Stimulated activated effector memory CD8-positive, alpha-beta T cell treated with anti-CD3 and anti-CD28 coated beads, Interleukin-12 subunit alpha, Interleukin-12 subunit beta, amount 100 ng/mL, for 72 hours (primary cell): ENCODE measurements at regions not wholly inside any gene's neighbourhood (a gene's known extent, or its start where the extent isn't known, plus 50 kb on each side); places are given as distances from the start of the nearest gene placed in this dataset.

Experiments
- ATAC-seq: fragments of 150-1000 bp; cut with Tn5 transposase; 2 replicates; pipeline ENCODE4 v1.10.0; 2021
- DNase-seq, 2 donors: peaks; one replicate each; pipeline ENCODE4 v3.0.0; 2021 to 2022; ENCODE audit warnings: low spot score in 2 of 2
- H3K27ac Mint-ChIP-seq: one replicate; pipeline ENCODE4 v1.8.0; 2022; ENCODE audit warnings: mild to moderate bottlenecking, mixed read lengths
- H3K36me3 Mint-ChIP-seq: one replicate; pipeline ENCODE4 v1.8.0; 2022; ENCODE audit warnings: mild to moderate bottlenecking, mixed read lengths
- H3K4me1 Mint-ChIP-seq: one replicate; pipeline ENCODE4 v1.8.0; 2022; ENCODE audit warnings: mixed read lengths
- H3K4me3 Mint-ChIP-seq: one replicate; pipeline ENCODE4 v1.8.0; 2022; ENCODE audit warnings: mild to moderate bottlenecking, mixed read lengths
- H3K9me3 Mint-ChIP-seq: one replicate; pipeline ENCODE4 v1.8.0; 2022; ENCODE audit warnings: mixed read lengths

DNA sequence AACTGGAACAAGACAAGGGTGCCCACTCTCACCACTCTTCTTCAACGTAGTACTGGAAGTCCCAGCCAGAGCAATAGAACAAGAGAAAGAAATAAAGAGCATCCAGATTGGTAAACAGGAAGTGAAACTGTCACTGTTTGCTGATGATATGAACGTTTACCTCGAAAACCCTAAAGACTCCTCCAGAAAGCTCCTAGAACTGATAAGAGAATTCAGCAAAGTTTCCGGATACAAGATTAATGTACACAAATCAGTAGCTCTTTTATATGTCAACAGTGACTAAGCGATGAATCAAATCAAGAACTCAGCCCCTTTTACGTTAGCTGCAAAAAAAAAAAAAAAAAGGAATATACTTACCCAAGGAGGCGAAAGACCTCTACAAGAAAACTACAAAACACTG is 306.6 kb downstream of the PLK2 start:
- ATAC-seq = no peak
- H3K36me3 Mint-ChIP-seq = no peaks in the 10 kb centered on the region
- no peaks in the 10 kb centered on the region for H3K4me1 Mint-ChIP-seq
- no peak overlapping the region for H3K4me3 Mint-ChIP-seq
- H3K9me3 Mint-ChIP-seq = peaks cover 2% of the 10 kb centered on the region
- no peak for DNase-seq
- no peak overlapping the region for H3K27ac Mint-ChIP-seq

DNA sequence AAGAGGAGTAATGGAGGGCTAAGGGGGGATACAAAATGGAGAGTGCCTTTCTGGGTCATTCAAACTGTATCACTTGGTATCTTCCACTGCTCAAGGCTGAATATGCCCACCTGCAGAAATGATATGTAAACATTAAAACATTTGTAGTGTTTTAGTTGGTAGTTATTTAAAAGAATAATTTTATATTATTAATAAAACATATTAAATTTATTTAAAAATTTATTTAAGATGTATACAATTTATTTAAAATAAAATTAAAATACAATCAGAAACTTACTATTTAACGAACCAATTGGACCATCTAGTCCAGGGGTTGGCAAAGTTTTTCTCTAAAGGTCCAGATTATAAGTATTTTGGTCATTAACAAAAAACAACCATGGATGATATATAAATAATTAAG is 308.5 kb downstream of the PLK2 start:
- no peaks in the 10 kb centered on the region for H3K36me3 Mint-ChIP-seq
- ATAC-seq = no peak
- peaks cover 2% of the 10 kb centered on the region for H3K9me3 Mint-ChIP-seq

DNA sequence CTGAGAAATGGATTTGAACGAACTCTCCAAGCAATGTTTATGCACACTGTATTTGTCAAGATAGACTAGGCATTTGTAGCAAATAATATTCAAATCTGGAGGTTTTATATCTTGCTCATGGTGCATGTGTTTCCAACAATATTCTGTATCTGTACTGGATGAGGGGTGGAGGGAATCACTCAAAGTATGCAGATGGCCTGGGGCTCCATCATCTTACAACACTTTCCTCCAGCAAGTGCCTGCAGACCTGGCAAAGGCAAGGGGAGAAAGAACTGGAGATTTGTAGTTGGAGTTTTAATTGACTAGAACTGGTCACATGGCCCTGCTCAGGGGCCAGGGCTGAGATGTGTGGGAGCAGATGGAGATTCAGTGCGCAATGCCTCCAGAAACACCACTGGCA is 309.0 kb downstream of the PLK2 start:
- H3K4me3 Mint-ChIP-seq = no peak overlapping the region
- H3K4me1 Mint-ChIP-seq = no peaks in the 10 kb centered on the region
- no peak overlapping the region for H3K27ac Mint-ChIP-seq
- ATAC-seq (no peak), DNase-seq (no peak)
- peaks cover 2% of the 10 kb centered on the region for H3K9me3 Mint-ChIP-seq
- H3K36me3 Mint-ChIP-seq = no peaks in the 10 kb centered on the region

More for the DNA sequence above, 308.5 kb downstream of the PLK2 start:
- Mint-ChIP-seq H3K4me1 (no peaks in the 10 kb centered on the region), H3K4me3 (no peak overlapping the region), H3K27ac (no peak overlapping the region)
- DNase-seq = no peak

DNA sequence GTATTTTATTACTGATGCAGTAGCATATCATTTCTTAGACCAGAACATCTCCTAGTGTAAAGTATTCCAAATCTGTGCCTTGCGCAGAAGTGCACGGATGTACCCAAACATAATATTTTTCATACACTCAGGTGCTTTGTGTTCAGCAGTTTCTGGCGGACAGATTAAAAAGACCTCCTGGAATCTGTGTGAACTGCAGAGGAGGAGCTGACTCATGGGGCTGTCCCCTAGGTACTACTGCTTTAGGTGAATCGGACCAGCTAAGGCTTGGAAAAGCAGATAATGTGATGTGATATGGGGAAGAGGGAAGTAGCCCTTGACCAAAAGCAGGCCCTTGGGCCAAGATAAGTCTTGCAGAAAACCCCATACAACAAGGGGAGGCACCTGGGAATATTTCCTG is 310.1 kb downstream of the PLK2 start:
- DNase-seq = no peak
- Mint-ChIP-seq H3K36me3 (no peaks in the 10 kb centered on the region), H3K4me3 (no peak overlapping the region), H3K9me3 (peaks cover 2% of the 10 kb centered on the region), H3K27ac (no peak overlapping the region), H3K4me1 (no peaks in the 10 kb centered on the region)
- no peak for ATAC-seq

DNA sequence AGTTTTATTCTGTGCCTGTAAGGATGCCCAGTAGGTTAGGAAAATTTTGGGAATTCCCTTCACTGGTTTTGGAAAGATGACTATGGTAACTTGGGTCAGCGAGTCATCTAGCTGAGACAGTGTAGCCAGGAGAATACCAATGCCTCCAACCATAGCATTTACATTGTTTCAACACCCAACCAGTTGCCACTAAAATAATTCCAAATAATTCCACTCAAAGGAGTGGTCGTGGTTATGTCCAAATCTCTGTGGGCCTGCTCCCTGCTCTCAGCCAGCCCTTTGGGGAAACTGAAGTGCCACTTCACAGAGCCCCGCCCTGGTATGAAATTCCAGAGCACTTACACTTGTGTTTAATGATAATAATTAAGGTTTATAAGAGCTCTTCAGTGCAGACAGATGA is 310.5 kb downstream of the PLK2 start:
- Mint-ChIP-seq H3K4me3 (no peak overlapping the region), H3K27ac (no peak overlapping the region), H3K9me3 (peaks cover 2% of the 10 kb centered on the region), H3K36me3 (no peaks in the 10 kb centered on the region), H3K4me1 (no peaks in the 10 kb centered on the region)
- DNase-seq (no peak), ATAC-seq (no peak)

DNA sequence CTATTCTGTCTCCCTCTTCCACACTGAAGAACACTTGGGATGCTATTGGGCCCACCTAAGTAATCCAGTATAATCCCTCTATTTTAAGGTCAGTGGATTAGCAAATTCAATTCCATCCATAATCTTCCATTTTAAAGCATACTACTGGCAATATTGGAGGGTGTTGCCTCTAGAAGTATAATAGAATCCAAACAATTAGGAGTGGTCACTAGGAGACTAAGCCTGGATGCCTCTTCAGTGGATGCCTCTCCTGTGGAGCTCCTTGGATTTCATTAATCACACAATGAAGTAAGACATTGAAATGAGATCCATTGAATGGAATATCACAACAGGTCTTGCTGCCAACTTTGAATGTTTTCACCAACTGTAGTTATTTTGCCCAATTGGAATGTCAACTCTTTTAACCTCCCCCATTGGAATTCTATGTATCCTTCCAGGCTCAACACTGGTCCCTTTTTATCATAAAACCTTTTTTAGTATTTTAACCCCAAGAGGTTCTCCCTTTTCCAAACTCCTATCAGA is 311.6 kb downstream of the PLK2 start:
- Mint-ChIP-seq H3K4me1 (no peaks in the 10 kb centered on the region), H3K9me3 (peaks cover 2% of the 10 kb centered on the region), H3K4me3 (no peak overlapping the region), H3K27ac (no peak overlapping the region), H3K36me3 (no peaks in the 10 kb centered on the region)
- ATAC-seq = no peak
- DNase-seq = no peak

DNA sequence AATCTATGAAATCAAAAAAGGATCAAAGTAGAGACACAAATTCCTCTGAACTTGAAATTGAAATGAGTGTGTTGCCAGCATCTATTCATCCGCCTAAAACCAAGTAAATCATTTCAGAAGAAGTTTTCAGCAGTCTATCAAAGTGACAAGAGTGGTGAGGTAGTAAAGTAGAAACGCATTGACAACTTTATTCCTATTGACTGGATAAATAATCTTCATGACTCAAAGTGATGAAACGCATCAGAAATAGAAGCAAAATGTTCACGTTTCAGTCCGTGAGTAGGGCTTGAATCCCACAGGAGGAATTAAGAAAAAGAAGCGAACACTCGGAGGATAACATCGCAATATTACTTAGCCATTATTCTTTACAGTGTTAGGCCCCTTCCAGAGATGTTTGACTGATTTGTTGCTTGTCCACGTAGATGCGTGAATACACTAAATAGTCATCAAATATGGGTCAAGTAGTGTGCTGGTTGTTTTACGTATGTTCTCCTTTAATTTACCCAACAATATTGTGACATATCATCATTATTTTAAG is 314.4 kb downstream of the PLK2 start:
- no peak overlapping the region for H3K4me3 Mint-ChIP-seq
- H3K36me3 Mint-ChIP-seq = no peaks in the 10 kb centered on the region
- DNase-seq (no peak), ATAC-seq (no peak)
- no peaks in the 10 kb centered on the region for H3K9me3 Mint-ChIP-seq
- no peak overlapping the region for H3K27ac Mint-ChIP-seq
- H3K4me1 Mint-ChIP-seq = no peaks in the 10 kb centered on the region

DNA sequence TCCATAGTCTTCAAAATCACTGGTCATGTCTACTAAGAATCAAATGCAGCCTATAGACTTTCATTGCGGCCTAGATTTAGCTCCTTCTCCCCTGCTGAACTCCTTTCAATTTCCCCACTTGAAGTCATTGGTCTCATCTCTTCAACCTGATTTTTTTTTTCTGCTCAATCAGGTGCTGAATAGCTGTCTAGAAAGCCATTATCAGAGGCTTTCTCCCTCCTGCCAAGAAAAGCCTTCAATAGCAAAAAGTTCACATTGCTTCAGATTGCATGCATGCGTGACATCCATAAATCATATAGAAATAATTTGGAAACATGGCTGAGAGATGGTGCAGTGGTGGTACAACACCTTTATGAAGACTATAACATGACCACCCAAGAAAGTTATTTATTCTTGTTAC is 316.2 kb downstream of the PLK2 start:
- no peaks in the 10 kb centered on the region for H3K9me3 Mint-ChIP-seq
- H3K27ac Mint-ChIP-seq = no peak overlapping the region
- ATAC-seq = no peak
- no peaks in the 10 kb centered on the region for H3K36me3 Mint-ChIP-seq
- DNase-seq = no peak
- no peaks in the 10 kb centered on the region for H3K4me1 Mint-ChIP-seq
- H3K4me3 Mint-ChIP-seq = no peak overlapping the region

DNA sequence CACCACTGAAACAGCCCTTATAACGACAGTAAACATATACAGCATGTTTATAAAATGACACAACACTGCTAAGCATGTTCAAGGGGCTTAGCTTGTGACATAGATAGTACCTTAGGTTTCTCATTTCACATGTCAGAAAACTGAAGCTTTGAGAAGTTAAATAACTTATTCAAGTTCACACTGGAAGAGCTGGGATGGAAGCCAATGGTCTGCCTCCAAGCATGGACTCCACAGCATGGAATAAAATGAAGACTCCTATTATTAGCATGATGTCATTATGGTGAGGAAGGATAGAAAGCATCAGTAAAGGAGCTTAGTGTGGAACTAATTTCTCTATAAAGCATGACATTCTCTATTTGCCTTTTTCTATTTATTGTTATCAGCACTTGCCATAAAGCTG is 316.7 kb downstream of the PLK2 start:
- no peak overlapping the region for H3K27ac Mint-ChIP-seq
- ATAC-seq (no peak), DNase-seq (no peak)
- H3K36me3 Mint-ChIP-seq = no peaks in the 10 kb centered on the region
- H3K9me3 Mint-ChIP-seq = no peaks in the 10 kb centered on the region
- no peaks in the 10 kb centered on the region for H3K4me1 Mint-ChIP-seq
- no peak overlapping the region for H3K4me3 Mint-ChIP-seq

DNA sequence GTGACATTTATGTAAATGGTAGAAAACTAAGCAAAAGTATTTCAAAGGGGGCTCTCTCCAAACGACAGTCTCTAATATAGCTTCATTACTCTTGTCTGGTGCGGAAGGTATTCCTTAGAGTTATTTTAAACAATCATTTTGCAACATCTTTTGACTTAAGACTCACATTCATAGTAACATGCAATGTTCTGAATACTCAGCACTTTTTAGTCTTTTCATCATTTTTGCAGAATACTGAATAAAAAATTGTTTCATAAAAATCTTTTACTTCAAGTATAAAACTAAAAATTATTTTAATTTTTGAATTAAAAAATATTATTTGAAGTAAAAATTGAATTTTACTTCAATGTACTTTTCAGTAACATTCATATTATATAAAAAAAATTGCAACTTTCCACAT is 321.1 kb downstream of the PLK2 start:
- DNase-seq (no peak), ATAC-seq (no peak)
- no peak overlapping the region for H3K27ac Mint-ChIP-seq
- H3K4me3 Mint-ChIP-seq = no peak overlapping the region
- no peaks in the 10 kb centered on the region for H3K9me3 Mint-ChIP-seq
- no peaks in the 10 kb centered on the region for H3K4me1 Mint-ChIP-seq
- no peaks in the 10 kb centered on the region for H3K36me3 Mint-ChIP-seq

DNA sequence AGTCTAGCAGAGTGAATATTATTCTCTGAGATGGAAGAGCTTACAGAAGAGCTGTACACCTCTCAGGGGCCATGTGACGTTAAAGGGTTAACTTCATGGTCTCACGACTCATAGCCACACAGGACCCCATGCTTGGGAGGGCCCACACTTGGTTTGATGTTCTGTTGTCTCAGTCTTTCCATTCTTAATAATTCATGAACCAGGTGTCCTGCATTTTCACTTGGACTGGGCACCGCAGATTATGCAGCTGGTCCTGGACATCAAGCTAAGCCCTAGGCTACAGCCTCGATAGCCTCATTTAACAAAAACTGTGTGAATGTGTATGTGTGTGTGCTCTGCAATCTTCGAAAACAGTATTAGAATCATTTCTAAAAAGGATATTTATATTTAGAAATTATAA is 323.5 kb downstream of the PLK2 start:
- no peaks in the 10 kb centered on the region for H3K9me3 Mint-ChIP-seq
- H3K27ac Mint-ChIP-seq = no peak overlapping the region
- no peak overlapping the region for H3K4me3 Mint-ChIP-seq
- H3K4me1 Mint-ChIP-seq = no peaks in the 10 kb centered on the region
- no peak for ATAC-seq
- no peak for DNase-seq
- H3K36me3 Mint-ChIP-seq = no peaks in the 10 kb centered on the region

DNA sequence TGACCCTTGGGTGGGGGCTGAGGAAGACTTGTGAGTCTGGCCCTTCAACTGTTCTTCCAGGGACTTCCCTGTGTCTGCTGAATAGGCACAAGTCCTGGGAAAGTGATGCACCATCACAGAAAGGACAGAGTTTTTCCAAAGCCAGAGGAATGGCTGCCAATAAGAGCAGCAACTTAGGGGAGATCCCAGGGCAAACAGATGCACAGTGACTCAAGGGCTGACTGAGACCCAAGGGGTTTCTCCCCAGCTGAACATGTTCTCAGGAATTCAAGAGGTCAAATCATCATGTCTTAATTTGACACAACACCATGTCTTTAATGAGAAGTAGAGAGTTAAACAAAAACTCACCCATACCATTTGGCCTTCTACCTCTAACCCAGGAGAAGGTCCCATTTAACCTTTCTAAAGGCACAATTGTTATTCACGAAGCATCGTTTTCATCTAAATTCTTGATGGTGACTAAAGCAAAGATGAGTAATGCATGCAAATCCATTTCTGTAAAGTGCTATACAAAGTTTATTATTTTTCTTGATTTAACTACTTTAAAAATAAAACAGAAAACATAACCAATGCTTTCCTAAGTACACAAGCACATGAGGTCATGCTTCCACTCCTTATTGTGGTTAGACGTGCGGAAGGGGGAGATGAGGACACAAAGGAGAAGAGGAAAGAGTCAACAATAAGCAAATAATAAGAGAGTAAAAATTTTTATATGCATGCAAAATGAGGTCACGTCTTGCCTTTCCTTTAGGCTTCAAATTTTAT is 324.1 kb downstream of the PLK2 start:
- Mint-ChIP-seq H3K4me3 (no peak overlapping the region), H3K36me3 (no peaks in the 10 kb centered on the region), H3K4me1 (no peaks in the 10 kb centered on the region), H3K27ac (no peak overlapping the region), H3K9me3 (no peaks in the 10 kb centered on the region)
- ATAC-seq = no peak
- no peak for DNase-seq

DNA sequence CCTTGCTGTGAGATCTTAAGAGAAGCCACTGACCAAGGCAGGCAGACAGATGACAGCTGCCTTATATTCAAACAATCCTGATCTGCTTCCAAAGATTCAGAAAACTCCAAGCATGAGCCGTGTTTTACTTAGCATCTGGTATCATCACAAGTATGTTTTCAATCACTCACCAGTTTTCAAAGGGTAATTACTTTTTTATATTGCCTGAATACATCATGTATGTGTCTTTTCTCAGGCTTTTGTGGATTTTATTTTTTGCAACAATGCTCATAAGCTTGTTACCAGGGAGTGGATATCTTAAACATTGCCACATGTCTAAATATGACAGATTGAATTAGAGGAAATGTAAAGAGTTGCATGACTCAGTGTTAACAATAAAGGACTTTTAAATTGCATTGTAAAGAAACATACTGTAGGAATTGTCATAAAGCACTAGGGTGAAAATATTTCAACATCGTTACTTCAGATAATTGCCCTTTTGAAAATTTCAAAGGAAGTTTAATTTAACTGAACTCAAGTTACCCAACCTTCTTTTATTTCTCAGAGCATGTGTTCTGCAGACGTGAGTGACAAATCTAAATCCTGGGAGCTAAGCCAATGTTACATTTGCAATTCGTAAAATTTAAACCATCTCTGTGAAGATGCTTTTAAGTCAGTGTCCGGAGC is 326.1 kb downstream of the PLK2 start:
- H3K36me3 Mint-ChIP-seq = no peaks in the 10 kb centered on the region
- DNase-seq (no peak), ATAC-seq (no peak)
- H3K27ac Mint-ChIP-seq = no peak overlapping the region
- no peaks in the 10 kb centered on the region for H3K9me3 Mint-ChIP-seq
- no peaks in the 10 kb centered on the region for H3K4me1 Mint-ChIP-seq
- no peak overlapping the region for H3K4me3 Mint-ChIP-seq

DNA sequence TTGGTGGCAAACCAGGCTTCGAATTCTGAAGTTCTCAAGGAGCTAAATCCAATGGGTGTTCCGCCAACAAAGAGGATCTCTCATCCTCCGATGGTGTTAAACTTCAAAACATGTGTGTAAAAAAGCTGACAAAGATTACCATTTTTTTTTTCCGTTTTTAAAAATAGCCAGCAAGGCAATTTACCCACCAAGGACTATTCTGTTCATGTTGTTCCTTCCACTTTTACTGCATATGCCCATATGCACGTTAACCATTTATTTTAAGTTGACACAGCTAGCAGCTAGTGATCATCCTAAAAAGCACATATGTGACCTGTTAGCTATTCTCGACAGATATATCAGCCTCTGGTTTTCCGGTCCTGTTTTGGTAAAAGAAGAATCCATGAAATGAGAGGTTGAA is 326.7 kb downstream of the PLK2 start:
- H3K36me3 Mint-ChIP-seq = no peaks in the 10 kb centered on the region
- H3K27ac Mint-ChIP-seq = no peak overlapping the region
- no peaks in the 10 kb centered on the region for H3K4me1 Mint-ChIP-seq
- no peaks in the 10 kb centered on the region for H3K9me3 Mint-ChIP-seq
- H3K4me3 Mint-ChIP-seq = no peak overlapping the region
- ATAC-seq (no peak), DNase-seq (no peak)

DNA sequence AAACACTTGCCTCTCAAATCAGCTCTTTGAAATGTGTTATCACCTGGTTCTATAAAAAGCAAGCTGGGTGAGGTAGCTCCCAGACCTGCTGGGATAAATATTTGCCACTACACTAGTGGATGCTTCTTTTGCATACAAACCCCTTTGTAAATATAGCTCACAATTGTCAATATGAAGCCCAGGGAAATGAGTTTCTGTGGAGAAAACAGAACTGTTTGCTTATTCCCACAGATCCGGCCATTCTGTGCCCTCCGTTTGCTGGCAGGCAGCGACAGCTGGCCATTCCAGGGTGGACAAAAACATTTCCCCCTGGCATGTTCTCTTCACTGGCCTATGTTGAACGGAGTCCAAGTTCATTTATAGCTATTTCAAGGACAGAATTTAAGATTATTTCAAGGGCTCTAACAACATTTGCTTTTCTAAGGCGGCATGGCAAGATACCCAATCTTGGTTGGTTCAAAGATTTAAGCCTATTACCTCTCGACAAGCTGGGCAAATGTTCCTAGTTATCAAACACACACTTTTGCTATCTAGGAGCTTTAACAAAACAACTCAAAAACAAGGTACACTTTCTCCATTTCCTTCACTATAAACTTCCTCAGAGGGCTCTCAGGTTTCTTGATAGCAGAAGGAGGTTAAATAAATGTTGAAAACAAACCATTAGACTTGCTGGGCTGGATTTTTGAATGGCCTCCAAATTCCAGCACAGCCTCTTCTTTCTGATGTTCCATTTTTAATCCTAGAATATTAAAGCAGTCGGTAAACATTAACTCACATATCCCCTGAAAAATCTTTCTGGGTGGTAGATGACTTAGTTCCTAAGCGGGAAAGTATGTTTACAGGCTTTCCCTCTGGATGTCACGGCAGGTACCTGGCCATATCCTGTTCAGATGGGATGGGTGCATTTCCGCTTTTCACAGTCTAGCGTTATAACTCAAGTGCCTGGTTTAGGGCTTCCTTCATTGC is 332.3 kb downstream of the PLK2 start:
- Mint-ChIP-seq H3K4me1 (no peaks in the 10 kb centered on the region), H3K4me3 (no peak overlapping the region), H3K36me3 (no peaks in the 10 kb centered on the region), H3K27ac (no peak overlapping the region), H3K9me3 (no peaks in the 10 kb centered on the region)
- DNase-seq (no peak), ATAC-seq (no peak)
